CD1c-positive myeloid dendritic cell (primary cell): ENCODE measurements at regions not wholly inside any gene's neighbourhood (a gene's known extent, or its start where the extent isn't known, plus 50 kb on each side); places are given as distances from the start of the nearest gene placed in this dataset.

Source experiments
- DNase-seq: peaks from one replicate; pipeline ENCODE4 v3.0.0-alpha.2; 2016; ENCODE audit errors: extremely low spot score

DNA sequence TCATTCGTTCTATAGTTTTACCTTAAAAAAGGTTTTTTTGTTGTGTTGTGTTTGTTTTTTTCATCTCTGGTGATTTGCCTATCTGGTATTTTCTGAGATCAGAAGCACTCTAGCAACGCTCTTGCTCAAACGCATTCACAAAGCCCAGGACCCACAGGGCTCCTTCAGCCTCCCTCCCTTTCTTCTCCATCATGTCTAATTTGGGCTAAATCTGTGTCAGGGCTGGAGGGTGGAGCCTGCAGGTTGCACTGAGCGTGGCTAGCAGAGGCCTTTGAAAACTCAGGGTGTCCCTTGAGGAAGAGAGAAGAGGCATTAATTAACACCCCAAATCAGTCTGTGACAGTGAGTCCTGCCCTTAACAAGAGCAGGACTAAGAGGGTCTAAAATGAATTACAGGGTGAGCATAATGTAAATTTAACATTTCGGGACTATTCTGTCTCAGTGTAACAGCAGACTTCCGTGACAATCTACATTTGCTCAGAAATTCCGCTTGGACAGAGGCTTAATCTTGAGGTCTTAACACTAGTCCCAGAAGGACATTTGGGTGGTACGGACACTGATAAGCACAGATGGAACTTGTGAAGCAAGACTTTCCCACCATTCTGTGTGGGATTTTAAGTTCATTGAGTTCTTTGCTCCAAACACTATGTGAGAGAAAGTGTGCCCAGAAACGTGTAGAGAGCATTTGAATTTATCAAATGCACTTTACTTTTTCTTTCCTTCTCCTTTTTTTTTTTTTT lies 174.4 kb upstream of the APCDD1 start:
- DNase-seq = no peak

DNA sequence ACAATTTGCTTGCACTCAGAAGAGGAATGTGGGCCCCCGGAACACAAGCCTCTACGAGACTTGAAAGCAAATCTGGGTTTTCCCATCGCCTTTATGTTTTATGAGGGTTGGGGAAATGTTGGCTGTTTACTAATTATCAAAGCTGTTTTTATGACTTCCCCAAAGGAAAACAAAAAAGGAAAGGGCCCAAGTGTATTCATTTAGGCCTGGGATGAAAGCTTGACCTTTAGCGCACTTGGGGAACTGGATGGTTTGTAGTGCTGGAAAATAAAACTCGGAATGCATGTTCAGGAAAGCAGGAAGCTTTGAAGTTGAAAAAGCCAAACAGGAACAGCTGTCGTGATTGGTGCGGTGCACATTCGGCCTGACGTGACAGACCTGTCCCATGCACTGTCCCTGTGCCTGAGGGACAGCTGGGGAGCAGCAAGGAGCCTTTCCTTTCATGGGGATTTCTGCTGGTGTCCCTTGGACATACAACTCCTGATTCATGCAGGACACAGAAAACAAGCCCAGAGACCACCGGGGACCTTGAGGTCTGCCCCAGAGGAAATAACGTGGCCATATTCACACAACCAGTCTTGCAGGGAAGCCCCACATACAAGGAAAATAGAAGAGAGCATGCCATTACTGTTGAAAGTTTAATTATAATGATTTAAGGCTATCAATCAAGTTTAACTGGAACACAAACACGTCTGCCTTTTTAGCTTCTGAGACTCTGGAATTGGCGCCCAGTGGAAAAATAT lies 169.7 kb upstream of the APCDD1 start:
- DNase-seq = peak; percentile 29

DNA sequence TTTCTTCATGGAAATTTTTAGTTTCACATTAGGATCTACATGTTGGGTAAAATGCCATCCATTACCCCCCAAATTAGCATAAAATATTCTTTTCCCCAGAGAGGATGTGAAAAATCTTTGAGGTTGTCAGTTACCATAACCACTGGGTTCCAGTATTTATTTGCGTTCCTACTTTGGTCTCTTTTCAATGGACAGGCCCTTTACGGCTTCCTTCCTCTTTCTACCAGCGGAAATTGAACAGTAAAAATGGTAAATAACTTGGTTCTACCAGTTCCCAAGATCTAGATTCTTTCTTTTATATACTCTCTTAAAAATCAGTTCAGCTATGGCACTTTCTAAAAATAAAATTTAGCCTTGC lies 169.2 kb upstream of the APCDD1 start:
- DNase-seq = peak; percentile 57

DNA sequence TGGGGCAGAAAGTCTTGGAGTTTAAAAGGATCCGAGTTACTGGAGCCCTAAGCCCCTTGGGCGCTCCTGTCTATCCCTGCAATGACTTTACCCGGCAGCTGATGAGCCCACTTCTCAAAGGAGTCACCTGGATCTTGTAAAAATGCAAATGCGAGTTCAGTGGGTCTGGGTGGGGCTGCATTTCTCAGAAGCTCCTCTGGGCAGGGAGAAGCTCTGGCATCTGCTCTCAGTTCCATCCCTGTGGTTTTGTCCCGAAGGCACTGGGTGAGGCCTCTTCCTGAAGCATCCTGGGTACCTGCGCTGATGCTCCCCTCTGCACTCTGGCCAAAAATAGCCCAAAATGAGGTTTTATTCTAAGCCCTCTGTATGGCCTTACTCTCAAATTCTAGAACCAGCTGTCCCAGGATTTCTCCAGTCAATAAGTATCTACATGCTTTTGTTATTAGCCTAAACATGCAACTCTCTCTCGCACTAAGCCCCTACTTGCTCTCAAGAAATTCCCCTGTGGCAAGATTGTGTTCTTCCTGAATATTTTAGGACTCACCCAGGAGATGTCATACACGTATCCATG lies 167.8 kb upstream of the APCDD1 start:
- no peak for DNase-seq

DNA sequence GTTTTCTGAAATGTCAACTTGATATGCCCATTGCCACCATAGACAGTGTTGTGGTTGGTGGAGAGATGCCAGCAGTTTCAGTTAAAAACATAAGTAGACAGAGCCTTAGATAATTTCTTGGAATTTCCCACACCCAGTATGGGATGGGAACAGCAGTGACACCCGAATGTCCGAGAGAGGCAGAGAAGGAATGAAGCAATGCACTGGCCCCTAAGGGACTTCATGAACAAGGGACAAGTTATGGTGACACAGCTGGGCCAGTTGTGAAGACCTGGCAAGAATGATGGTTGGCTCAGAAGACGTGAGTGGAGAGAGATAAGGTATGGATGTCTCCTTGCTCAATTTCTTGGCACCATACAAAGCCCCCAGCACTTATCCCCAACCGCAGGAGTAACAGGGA lies 165.2 kb upstream of the APCDD1 start:
- no peak for DNase-seq

DNA sequence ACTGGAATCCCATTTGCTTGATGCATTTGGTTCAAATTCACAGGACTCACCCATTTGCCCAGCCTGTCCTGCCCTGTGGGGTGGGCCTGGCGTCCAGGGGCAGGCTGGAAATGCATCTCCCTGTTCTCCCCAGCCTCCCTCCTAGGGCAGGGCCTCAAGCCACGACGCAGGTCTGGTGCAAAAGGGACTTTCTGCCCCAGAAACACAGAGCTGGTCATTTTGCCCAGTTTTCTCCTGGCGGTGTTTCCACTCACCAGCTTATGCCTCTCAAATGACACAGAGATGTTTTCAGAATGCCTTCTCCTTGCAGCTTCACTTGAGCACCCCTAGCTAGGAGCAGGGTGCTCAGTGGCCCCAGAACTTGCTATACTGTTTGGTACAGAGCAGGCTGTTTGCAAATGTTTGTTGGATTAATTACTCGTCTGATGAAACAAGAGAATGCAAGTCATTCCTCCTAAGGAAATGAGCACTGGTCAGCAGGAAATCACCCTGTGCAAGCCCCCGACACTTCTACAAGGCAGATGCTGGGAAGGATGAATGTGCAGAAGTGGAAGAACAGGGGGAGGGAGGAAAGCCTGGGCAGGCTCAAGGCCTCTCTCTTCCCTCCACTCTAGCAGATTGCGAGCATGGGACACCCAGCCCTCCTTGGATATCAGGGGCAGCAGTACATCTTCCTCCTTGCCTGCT lies 164.3 kb upstream of the APCDD1 start:
- DNase-seq = peak; percentile 10

DNA sequence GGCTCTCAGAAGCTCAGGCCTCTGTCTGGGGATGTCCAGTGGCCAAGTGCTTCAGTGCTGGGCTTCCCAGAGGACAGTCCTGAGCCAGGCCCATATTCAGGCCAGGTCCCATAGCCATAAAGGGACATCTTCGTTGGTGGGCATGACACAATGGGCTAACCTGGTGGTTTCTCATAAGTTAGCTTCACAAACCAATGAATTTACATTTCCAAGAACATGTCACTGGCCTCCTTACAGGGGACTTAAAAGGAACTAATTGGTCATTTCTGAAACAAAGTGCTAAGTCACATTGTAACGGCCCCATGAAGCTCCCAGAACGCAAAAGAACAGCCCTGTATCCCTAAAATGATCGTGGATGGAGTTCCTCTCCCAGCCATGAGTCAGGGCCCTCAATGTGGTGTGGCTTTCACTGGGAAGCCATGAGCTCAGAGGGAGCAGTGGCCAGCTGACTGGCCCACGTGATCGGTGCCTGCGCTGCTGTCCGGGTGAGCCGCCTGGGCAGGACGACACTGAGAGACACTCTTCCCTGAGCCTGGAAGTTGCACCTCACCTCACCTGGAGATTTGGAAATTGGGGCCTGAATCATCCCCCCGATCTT lies 163.7 kb upstream of the APCDD1 start:
- DNase-seq = peak; percentile 76

DNA sequence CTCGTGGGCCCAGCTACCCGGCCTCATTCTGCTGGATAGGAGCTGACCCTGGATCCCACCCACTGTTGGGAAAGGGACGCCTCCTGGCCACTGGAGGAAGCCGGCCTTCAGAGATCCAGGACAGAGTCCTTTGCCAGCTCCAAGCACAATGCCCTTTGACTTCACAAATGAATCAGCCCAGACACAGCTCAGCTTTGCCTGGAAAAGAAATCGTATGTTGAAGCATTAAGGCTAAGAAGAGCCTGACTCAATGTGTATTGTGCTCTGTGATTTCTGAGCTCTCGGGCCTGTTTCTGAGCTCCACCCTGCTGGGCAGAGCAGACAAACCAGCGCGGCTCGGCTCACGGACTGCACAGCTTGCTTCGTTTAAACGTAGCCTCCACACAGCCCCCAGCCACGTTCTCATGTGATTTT lies 162.9 kb upstream of the APCDD1 start:
- DNase-seq = no peak

DNA sequence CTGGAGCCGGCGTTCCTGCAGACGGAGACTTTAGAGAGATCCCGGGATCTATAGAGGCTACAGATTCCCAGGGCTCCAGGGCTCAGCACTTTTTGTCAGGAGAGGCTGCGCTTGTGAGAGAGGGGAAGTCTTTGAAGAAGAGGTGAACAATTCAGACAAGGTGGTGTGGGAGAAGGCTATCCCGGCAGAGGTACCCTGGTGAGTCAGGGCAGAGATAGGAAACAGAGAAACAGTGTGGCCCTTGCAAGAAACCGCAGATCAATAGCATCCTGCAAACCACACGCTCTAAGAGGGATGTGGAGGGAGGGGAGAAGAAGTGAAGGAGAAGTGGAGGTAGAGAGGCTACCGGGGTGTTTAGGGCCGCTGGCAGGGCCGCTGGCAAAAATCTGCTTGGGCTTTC lies 160.5 kb upstream of the APCDD1 start:
- no peak for DNase-seq

DNA sequence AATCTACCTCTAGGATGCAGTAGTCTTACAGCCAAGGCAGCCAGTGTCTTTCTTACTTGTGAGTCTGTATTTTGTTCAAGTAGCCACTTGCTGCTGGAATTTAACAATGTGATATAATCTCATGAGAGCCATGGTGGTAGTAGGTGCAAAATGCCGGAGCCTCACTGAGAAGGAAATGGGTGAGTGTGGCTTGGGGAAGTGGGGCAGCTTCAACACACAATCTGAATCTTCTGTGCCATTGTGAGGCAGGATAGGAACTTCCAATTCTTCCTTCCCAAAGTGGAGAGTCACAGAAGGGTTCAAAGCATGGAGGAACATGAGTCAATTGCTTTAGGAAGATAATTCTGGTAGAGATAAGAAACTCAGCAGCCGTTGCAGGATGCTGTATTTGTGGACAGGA lies 158.7 kb upstream of the APCDD1 start:
- DNase-seq = no peak

DNA sequence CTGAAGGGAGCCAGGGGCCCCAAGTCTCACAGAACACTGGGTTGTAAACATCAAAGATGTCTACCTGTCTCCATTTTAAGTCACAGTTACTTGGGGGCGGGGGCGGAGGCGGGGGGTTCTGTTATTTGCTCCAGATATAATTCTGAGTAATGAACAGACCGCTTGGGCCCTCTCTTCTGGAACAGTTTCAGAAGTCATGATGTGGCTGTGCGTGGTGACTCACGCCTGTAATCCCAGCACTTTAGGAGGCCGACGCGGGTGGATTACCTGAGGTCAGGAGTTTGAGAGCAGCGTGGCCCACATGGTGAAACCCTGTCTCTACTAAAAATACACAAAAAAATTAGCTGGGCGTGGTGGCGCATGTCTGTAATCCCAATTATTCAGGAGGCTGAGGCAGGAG lies 157.9 kb upstream of the APCDD1 start:
- no peak for DNase-seq

DNA sequence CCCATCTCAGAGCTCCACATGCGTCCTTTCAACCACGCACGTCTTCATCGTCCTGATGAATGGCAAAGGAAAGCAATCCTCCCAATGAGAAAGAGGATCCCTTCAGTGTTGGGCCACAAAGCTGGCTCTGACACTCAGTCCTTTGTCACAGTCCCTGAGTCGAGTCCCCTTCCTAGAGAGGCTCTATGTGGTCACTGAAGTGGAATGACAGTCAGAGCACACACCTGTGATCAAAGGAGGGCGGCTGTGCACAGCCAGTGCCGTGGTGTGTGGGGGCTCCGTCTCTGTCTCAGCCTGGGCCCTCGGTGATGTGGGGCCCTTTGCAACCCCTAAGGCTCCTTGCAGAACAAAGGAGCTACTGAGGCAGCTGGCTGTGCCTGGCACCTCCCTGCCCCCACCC lies 157.3 kb upstream of the APCDD1 start:
- DNase-seq = no peak

DNA sequence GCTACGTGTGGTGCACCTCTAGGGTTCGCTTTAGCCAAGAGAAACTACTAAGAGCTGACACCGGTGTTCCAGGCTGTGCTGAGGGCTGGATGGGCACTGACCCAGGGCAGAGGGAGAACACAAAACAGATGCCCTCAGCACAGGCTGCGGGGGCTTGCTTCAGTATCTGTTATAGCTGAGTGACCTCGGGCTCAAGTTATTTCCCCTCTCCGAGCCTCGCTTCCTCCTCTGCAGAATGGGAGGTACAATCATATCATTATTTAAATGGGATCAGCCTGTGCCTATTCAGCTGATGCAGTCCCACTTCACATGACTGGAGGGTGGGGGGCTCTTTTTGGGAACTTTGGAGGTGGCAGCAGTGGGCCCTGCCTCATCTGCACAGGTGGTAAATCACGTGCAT lies 156.1 kb upstream of the APCDD1 start:
- peak; percentile 34 for DNase-seq

DNA sequence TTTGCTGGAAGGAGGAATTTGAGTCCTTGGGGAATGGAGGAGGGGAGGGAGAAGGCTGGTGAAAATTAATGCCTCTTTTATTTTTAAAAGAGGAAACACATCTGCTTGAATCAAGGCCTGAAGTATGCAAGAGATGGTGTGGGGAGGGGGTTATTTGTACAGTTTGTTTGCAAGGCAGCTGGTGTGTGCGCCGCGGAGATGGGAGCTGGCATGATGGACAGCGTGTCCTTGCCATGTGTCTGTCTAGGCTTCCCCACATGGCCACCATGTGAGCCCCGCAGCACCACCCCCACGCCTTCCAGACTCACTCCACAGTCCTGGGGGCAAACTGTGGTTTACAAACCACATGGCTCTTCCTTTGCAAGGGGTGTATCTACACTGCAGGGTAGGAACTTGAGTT lies 154.8 kb upstream of the APCDD1 start:
- no peak for DNase-seq

DNA sequence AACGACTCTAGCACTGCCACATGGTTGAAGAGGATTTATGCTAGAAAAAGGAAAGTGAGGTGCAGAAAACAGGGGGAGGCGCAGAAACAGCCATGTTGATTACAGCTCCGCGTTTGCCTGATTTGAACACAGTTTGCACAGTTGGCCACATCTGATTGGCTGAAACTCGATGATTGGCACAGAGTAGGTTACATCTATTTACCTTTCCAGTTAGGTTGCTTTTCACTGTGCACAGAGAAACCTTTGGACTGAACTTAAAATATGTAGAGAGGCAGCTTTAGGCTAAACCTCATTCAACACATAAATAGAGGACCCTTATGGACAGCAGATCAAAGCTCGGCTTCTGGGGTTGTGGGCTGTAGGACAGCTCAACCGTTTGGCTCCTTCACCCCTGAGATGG lies 153.7 kb upstream of the APCDD1 start:
- DNase-seq = no peak

DNA sequence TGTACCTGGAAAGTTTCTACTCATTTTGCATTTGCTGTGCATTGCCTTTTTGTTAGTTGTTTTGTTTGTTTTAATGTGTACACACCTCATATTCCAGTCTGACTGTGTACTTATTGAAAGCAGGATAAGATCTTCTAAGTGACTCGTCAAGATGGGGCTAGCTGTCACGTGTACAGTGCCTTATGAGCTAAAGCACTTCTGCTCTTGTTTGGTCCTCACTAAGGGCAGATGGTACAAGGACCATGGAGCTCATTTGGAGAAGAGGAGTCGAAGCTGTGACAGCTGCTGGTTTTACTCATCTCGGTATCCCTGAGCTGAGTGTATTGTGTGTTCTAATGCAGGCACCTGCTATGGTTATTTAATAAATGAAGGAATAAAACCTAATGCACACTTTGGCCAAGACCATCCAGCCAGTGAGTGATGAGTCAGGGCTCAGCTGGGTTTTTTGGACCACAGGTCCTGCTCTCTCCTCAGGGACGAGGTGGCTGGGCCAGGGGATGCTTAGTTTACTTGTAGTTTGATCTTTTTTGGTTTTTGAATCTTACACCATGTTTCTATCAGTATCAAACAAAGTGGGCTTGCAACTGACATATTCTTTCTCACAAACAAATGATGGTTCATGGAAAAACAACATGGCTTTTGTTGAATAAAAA lies 152.5 kb upstream of the APCDD1 start:
- DNase-seq = no peak

DNA sequence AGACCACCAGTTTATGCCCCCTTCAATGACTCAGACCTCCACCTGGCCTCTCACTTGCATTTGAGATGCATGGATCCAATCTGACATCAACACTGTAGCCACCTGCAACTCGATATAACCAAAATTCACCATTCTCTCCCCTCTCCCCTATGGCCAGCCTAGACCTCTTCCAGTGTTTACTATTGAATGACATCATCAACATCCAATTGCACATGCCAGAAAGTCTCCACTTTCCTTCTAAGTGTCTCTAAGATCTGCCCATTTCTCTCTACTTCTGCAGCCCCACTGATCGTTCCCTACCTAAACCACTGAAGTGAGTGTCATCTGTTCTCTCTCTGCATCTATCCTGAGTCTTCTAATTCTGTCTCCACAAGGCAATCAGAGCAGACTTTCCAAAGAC lies 151.3 kb upstream of the APCDD1 start:
- DNase-seq = no peak

DNA sequence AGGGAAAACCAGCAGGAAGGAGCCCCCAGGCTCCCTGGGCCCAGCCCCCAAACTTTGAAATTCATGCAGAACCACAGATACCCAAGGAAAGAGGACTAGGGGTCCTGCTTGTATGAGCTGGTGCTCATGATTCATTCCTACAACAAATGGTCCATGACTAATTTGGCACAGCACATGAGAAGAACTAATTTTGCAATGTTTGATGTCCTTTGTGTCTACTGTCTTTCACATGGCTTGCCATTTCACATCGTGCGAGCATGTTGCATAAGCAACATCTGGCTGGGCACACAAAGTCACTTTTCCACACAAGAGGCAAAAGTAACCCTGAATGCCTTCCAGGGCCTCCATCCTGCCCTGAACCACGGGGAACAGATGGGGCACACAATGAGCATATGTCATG lies 149.6 kb upstream of the APCDD1 start:
- peak; percentile 45 for DNase-seq

DNA sequence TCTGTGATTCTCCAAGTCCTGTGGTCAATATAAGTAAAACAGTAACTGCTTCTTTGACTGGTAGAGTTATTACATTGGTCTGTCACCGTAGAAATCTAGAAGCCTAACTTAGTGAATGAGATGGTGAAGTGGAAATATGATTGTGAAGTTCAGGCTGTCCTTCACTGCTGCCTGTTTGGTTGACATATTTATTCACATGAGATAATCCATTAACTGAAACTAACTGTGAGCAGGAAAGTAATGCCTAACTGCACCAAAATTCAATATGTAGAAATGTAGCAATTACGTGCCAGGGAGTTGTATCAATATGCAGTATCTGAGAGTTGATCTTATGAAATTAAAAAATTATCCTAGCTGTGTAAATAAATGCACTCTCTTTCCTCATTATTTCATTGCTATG lies 147.7 kb upstream of the APCDD1 start:
- no peak for DNase-seq

DNA sequence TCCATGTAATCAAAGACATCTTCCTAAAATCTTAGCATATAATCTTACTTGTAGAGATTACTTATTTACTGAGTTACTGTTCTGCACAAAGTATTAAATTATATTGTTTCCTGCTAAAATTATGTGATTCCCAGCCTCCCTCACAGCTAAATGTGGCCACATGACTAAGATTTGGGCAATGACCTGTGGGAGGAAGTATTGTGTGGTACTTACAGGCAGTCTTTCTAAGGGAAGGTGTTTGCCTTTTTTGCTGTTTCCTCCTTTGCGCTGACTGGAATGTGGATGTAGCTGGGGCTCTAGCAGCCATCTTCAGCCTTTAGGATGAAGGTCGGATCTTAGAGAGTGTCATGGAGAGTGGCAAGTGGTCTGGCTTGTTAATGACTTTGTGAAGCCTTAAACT lies 146.3 kb upstream of the APCDD1 start:
- peak; percentile 29 for DNase-seq

DNA sequence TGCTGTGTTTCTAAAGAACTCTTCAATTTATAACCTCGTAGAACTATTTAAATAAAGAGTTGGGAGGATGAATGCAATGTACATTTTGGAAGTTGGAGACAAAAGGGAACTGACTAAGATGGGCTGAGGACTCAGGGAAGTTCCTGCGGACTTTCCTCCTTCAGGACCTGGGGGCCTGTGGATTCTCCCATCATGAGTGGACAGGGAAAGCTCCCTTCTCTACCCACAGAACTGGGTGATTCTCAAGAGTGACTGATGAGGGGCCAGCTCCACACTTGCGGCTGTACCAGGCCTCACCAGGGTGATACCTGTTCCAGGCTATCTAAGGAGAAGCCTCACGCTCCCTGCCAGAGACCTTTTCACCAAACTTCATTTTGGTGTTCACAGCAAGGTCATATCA lies 143.8 kb upstream of the APCDD1 start:
- DNase-seq = no peak
